ENCODE measurements at regions not wholly inside any gene's neighbourhood (a gene's known extent, or its start where the extent isn't known, plus 50 kb on each side); places are given as distances from the start of the nearest gene placed in this dataset.

DNA sequence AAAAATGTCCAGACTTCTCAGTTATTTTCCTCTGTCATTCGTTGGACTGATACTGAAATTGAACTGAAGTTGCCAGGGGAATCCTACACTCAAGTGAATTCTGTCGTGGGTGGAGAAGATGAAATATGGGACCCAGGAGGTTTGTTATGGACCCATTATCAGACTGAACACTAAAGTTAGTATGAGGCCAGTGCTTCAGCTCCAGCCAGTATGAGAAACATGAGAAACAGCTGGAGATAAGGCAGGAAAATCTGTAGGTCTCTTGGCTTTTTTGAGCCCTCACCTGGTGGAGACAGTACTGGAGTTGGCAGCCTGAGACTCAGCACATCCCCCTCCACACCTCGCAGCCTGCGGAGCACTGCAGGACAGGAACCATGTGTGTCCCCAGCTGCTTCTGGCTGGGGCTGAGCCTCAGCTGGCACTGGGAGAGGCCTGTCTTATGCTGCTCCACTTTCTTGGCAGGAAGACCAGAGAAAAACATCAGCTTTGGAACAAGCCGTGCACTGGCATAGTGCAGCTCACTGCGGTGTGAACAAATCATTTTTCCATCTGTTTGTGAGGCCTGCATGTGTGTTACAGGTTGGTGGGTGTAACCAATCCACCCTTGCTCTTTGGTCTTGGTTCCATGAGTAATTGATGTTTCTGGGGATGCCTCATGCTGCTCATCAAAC lies 641.0 kb downstream of the FGF9 start:
- no peak for DNase-seq (ENCODE audit: low spot score)

DNA sequence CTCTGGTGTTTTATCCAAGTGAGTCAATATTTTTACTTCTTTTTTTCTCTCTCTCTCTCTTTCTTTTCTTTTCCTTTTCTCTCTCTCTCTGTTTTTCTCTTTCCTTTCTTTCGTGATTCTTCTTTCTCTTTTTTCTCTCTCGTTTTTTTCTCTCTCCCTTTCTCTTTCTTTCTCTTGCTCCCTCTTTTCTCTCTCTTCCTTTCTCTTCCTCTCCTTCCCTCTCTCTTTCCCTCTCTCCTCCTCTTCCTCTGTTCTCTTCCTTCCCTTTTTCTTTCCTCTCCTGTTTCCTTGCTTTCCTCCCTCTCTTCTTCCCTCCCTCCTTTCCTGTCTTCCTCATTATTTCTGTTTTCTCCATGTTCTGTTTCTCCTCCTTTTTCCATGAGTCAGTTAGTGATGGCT lies 641.5 kb downstream of the FGF9 start:
- no peak for DNase-seq (ENCODE audit: low spot score)

DNA sequence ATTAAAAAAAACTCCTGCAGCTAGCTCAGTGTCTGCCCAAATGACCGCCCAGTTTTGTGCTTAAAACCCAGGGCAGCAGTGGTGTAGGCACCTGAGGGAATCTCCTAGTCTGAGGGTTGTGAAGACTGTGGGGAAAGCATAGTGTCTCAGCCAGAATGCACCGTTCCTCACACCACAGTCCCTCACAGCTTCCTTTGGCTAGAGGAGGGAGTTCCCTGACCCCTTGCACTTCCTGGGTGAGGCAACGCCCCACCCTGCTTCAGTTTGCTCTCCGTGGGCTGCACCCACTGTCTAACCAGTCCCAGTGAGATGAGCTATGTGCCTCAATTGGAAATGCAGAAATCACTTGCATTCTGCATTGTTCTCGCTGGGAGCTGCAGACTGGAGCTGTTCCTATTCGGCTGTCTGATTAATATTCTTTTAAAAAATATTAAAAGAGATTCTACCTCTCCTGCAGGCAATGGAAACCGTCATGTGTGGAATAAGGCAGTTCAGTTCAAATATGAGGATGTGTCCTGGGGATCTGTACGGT lies 645.7 kb downstream of the FGF9 start:
- DNase-seq (ENCODE audit: low spot score): no peak

DNA sequence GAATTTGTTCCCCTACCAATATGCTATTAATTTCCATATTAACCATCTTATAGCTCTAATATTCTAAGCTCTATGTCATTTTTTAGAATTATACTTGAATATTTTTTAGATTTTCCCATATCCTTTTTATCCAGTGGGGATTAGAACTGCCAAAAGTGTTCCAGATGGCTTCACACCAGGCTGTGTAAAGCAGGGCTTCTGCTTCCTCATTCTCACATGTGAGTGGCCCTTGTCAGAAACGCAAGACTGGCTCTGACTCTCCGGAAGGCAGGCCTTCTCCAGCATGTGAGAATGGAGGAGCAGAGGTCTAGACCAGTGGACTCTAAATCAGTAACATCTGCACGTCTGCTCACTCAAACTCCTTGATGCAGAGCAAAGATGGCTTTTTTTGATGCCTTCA lies 650.1 kb downstream of the FGF9 start:
- no peak for DNase-seq (ENCODE audit: low spot score)

DNA sequence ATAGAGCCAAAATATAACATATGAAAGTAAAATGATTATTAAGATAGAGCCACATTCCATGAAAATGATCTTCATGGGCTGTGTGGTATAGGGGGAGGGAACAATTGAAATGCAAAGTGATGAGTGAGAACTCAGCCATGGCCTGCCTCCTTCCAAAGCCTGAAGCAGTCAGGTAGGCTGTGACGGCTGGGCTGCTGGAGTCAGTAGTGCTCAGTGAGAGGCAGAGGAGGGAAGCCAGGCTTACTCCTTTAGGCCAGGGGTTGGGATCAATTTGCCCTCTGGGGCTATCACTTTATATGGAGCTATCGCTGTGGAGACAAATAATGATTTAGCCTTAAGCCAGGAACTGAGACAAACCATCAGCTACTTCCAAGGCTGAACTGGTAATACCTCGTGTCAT lies 654.9 kb downstream of the FGF9 start:
- no peak for DNase-seq (ENCODE audit: low spot score)

DNA sequence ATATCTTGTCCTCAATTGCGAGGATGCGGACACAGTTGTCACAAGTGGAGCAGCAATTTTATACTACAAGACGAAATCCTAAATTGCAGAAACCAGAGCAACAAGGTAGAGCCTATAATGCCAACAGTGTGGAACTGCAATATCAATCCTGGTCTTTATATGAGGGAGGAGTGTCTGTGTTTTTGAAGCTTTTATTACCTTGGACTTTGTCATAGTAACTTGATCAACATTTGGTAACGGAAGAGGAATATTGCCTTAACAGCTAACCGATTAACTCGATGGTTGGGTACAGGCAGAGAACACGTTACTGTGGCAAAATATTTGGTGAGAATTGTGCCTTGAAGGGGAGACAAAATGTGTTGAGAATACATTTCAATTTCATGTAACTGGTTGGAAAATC lies 661.5 kb downstream of the FGF9 start:
- DNase-seq (ENCODE audit: low spot score): no peak

DNA sequence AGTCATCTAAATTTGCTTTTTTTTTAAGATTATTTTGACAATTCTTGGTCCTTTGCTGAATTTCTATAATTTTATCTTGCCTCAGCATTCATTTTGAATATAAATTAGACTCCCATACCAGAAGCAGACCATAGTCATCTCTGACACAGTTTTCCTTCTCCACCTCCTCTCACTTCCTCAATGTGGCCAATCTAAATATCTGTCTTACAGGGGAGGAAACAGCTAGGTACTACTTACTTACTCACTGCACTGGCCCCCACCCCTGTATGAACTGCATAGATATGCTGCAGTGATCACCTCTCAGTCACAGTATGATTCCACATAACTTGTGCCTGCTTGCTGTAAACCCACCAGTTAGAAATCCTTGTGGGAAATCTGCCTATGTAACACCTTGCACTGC lies 665.6 kb downstream of the FGF9 start:
- no peak for DNase-seq (ENCODE audit: low spot score)

DNA sequence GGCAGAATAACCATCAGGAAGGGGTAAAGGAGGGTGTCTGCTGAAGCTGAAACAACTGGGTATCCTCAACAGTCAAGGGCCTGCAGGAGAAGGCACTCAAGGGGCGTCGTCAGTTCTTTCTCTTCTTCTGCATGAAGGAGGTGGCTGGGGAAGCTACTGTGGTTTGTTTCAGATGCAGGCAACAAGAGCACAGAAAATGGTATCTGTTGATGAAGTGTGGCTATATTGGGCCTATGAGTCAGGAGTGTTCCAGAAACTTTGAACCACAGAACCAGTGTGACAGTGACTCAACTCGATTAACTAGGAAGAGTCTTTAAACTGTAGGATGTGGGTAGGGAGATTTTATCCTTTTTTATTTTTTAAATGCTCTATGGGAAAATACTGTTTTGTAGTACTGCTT lies 686.3 kb downstream of the FGF9 start:
- DNase-seq (ENCODE audit: low spot score): no peak

DNA sequence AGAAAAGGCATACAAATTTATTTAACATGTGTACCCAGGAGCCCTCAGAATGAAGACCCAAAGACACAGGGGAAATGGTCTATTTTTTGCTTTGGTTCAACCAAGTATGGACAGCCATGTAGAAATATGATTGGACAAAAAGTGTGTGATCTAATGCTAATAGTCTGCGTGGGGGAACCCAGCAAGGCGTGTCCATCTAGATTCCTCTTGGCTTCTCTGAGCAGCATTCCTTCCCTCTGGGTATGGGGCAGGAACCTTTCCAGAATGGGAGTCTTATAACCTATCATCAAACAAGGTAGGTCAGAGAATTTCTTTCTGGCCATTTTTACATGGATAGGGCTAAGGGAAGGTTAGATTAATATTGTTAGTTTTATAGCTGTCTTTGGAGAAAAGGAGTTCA lies 698.2 kb downstream of the FGF9 start:
- DNase-seq (ENCODE audit: low spot score): no peak

DNA sequence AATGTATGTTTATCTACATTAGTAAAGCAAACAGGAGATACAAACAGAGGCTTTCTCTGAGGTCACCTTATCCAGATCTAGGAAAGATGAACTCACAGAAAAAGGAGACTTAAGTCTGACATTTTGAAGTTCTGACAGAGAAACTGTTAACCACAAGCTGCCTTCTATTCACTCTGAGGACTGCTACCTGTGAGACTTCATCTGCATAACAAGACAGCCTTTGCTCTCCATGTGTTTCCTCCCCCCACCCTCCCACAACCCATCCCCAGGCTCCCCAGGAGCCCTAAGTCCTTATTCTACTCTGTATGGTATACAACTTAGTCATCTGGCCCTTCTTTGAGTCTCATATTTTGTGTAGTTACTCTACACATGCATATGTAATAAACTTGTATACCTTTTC lies 699.0 kb downstream of the FGF9 start:
- DNase-seq (ENCODE audit: low spot score): no peak

DNA sequence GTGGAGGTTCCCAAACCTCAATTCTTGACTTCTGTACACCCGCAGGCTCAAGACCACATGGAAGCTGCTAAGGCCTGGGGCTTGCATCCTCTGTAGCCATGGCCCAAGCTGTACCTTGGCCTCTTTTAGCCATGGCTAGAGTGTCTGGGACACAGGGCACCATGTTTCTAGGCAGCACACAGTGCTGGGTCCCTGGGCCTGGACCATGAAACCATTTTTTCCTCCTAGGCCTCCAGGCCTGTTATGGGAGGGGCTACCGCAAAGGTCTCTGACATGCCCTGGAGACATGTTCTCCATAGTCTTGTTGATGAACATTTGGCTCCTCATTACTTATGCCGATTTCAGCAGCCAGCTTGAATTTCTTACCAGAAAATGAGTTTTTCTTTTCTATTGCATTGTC lies 701.4 kb downstream of the FGF9 start:
- DNase-seq (ENCODE audit: low spot score): no peak

DNA sequence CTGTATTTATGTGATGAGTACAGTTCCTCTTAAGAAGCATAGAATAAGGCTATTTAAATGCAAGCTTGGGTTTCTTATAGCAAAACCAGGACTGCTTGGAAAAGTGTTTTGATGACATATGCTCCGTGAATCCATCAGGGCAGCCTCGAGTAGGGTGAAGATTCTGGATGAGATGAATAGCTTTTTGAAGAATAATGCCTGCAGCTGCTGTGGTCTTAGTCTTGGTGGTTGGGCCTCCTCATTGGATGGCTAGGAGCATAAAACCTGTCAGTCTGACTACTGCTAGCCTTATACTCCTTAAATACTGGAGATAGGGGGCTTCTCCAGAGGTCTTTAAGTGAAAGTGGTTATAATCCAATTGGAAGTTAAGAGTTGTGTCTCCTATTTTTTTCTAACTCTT lies 704.3 kb downstream of the FGF9 start:
- DNase-seq (ENCODE audit: low spot score): no peak

DNA sequence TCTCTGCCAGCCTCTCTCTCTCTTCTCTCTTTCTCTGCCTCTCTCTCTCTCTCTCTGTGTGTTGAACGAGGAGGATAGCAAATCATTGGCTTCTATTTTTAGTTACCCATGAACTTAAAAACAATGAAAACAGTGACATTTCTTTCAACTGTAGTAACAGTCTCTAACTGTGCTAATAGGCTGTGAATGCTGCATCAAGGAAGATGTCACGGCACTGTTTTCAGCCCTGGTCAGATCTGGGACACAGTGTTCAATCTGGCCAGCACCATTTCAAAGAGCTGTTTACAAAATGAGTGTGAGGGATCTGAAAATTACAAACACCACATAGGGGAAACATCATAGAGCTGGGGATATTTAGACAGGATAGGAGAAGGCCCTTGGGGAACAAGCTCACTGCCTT lies 717.0 kb downstream of the FGF9 start:
- DNase-seq (ENCODE audit: low spot score): no peak

DNA sequence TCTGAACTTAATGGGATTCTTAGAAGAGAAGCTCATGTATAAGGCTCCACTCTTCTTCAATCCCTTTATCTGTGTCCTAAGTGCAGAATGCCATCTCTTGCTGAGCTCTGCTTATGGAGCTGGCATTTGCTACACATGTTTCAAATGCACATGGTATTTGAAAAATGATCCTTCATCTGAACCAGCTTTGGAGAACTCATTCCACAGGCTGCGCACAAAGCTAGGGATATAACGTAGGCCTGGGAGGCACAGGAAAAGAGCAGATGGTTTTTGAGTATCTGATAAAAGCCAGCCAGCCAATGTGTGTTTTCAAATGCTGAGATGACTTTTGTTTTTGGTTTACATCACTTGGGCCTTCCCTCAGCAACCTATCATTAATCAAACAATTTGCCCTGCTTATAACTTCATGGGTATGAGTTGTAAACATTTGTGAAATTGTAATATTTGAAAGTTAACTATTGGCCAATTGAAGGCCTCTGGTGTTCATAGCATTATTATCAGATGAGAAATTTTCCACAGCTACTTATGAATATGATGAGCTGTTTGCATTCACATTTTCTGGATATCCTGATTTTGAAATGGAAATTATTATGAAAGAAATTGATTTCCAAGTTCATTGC lies 729.0 kb downstream of the FGF9 start:
- no peak for DNase-seq (ENCODE audit: low spot score)

DNA sequence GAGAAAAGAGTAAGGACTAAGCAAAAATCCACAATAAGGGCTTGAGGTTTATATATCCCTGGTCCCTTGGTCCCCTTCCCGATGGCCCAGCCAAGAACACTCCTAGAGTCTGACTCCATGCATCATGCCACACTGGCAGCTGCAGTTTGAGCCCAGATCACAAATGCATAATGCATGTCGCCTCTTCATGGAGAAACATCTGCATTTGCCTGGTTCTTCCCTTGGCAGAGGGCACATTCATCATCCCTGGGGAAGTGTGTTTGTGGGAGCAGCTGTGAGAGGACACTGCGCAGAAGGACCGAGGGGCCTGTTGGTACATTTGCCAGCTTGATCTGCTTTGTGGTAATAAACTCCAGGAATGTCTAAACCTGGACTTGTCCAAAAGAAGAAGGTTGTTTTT lies 731.8 kb downstream of the FGF9 start:
- DNase-seq (ENCODE audit: low spot score): no peak

DNA sequence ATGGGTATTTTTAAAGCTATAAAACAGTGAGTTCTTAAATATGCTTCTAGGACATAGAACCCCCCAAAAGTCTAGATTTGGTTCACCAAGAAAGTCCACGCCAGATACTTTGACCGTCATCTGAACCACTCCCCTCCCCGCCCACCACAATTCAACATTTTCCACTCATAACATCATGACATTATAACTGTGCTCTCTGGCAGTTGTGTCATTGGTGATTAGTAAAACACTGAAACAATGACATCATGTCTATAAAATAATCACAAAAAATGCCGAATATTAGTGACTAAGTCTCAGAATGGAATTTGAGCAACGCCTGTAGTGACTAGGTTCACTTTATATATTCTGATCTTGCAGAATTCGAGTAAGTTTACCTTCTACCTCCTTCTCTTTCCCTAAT lies 732.3 kb downstream of the FGF9 start:
- DNase-seq (ENCODE audit: low spot score): no peak

DNA sequence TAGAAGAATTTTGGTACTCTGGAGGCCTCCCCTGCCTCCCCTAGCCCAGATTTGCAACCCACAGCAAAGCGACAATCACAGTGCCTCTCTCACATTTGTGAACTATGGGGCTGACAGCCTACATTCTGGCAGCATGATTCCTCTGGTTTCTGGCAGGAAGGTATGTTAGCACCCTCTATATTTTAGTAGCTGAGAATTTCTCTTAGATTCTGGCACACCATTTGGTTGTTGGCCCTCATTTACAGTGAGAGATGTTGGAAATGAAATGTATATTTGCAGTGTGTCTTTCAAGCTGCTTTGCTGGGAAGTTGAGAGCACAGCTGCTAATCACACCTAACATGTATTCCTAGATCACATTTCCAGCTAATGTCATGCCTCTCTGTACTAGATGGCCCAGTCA lies 735.0 kb downstream of the FGF9 start:
- no peak for DNase-seq (ENCODE audit: low spot score)

DNA sequence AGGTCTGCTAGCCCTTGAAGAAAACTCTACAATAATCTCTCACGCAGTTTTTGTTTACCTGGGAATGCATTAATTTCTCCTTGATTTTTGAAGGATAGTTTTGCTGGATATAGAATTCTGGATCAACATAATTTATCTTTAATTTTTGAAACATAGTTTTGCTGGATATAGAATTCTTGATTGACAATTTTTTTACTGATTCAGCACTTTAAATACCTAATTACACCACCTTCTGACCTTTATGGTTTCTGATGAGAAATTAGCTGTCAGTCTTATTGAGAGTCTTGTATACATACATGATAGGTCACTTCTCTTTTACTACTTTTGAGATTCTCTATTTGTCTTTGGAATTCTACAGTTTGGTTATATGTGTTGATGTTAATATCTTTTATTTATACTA lies 741.6 kb downstream of the FGF9 start:
- no peak for DNase-seq (ENCODE audit: low spot score)

DNA sequence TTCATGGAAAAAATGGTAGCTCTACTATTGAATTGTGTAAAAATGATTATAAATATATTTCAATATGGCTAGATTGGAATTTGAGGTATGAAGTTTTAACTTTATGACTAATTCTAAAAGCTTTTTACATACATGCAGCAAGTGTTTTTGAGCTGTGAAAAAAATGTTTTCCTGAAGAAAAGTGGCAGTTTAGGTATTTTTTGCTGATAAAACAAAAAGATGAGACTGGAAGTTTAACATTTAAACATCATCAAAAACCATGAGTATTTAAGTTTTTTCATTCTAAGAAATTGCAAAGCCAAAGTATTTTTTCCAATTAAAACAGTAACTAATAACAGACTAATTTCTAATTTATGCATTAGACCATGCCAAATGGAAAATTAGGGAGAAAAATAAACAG lies 751.1 kb downstream of the FGF9 start:
- no peak for DNase-seq (ENCODE audit: low spot score)

DNA sequence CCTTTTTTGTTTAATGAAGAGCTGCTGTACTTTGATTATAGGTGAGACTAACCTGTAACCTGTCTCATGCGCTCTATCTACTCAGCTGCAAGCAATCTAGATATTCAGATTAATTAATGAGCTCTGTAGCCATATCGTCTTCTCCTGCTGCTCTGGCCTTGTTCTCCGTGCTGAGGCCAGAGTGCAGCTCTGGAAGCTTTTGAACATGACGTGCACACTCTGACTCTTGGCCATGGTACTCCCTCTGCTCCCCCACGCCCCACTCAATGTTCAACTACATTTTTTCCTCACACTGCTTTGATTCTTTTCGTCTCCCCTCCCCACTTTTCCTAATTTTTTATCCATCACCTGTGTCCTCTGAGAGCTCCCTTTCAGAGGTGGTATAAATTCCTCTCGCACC lies 751.8 kb downstream of the FGF9 start:
- no peak for DNase-seq (ENCODE audit: low spot score)

DNA sequence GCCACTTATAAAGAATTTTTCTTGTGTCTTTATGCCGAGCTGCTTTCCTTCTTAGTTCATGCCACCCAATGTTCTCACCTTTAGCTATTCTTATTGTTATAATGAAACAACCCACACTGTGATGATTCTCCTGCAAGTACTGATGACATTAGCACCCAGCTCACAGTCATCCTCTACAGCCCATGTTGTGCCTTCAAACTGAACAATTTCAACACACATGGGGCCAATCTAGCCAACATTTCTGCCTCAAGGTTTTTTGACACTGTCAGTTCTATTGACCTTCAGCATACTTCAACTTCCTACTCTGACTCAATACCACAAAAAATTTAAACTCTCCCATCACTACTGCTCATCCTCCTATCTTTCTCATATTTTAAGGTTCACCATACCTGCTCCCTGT lies 752.4 kb downstream of the FGF9 start:
- no peak for DNase-seq (ENCODE audit: low spot score)

DNA sequence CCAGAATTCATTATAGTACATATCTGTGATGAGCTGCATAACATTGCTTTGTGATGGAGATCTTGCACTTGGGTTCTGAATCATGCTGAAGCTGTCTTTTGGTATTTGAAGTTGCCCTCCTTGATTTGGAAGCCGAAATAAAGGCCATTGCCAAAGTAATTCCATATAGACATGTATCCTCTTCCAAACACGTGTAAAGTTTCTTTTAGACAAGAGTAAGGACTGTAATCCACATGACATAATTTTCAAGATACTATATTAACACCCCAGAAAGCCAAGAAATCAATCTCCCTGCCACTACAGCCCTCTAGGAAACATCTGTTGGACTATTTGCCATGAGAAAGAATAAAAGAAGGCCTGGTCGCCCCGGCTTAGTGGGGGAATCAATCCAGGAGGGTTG lies 754.2 kb downstream of the FGF9 start:
- DNase-seq (ENCODE audit: low spot score): no peak

DNA sequence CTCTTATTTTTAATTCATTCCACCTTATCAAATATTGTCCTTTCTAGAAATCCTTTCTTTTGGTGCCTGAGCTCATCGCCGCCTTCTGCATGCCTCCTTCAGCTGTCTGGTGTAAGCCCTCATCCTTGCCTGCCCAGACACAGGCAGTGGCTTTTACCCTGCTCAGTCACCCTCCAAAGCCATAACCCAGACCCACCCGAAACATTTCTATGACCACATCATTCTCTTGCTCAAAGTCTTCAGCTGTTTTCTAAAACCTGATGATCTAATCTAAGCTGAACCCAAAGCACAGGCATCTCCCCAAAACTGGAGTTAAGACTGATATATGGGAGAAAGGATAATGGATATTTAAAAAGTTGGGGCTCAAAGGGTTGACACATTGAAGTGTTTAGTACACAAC lies 753.7 kb upstream of the SGCG start:
- DNase-seq (ENCODE audit: low spot score): no peak

DNA sequence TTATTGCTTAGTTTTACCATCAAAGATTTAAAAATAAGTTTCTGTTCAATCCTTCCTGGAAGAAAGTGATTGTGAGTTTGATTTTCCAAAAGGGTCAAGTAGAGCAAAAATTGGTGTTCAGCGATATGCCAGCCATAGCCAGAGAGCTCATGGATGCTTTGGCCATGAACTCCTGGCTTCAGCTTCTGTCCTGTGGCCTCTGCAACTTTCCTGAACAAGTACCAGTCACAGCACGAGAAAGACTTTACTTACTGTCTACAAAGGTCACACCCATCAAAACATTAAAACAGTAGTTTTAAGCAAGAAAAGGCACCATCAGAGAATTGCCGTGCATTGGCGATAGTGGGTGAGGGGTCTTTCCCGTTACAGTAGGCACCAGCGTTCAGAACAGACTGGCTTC lies 753.0 kb upstream of the SGCG start:
- DNase-seq (ENCODE audit: low spot score): no peak

All from ecto neural progenitor cell (in vitro differentiated cells).